ENCODE measurements at regions not wholly inside any gene's neighbourhood (a gene's known extent, or its start where the extent isn't known, plus 50 kb on each side); places are given as distances from the start of the nearest gene placed in this dataset.

DNA sequence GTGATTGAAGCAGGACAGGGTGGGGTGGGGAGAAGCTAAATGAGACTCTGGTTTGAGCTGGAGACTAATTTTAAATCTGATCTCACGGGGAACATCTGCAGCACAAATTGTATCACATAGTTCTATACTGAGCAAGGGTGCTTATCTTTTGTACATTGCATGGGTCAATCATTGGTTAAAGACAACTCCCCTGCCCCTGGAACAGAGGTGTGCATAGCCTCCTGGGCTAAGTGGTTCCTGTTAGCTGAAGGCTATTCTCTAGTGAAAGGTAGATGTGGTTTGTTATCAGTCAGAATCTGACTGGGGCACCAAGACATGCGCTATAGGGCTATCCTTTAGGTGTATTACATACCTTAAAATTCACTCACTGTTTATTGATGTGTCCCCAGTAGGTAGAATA, 103.9 kb upstream of the KITLG start:
- DNase-seq, result no peak

DNA sequence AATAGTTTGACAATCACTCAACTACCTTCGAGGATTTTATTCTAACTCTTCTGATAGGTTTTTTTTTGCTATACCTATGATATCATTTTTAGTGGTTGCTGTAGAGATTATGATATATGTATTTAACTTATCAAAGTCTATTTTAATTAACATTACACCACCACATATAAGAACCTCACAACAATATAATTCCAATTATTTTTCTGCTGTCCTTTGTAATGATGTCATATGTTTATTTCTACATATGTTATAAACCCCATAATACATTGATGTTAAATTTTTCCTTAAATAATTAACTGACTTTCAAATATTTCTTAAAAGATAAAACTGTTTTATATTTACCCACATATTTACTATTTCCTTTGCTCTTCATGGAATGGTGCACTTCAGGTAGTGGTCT, 103.4 kb upstream of the KITLG start:
- no peak for DNase-seq

DNA sequence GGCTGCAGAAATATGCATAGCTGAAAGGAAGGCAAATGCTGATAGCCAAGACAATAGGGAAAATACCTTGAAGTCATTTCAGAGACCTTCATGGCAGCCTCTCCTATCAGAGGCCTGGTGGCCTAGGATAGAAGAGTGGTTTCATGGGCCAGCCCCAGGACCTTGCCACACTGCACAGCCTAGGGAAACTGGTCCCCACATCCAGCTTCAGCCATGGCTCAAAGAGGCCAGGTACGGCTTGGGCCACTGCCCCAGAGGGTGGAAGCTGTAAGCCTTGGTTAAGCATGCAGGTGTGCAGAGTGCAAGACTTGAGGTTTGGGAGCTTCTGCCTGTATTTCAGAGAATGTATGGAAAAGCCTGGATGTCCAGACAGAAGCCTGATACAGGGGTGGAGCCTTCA, 101.0 kb upstream of the KITLG start:
- no peak for DNase-seq

DNA sequence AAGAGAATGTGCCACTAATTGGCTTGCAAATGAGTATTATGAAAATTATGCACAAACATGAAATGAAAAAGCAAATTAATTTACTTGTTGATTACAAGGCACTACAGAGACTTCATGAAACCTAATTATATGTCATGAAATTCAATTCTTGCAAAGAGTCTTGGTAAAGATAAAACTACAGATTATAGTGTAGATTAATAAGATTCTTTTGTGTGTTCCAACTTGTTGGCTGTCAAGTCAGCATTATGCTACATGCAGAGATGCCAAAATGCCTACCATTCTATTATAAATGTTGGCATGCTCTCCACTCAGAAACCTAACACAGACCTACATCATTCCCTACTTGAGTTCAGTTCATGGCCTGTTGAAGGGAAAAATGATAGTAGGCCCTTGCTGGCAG, 97.2 kb upstream of the KITLG start:
- no peak for DNase-seq

- DNase-seq, result peak; percentile 19
These were observed 87.3 kb upstream of the KITLG start for GRCh38 chr12:88667615-88668014.

- peak; percentile 45 for DNase-seq
These were observed 84.8 kb upstream of the KITLG start for GRCh38 chr12:88665071-88665470.

- peak; percentile 22 for DNase-seq
These were observed 82.7 kb upstream of the KITLG start for GRCh38 chr12:88662961-88663360.

GRCh38 chr12:88662093-88662492, 81.8 kb upstream of the KITLG start:
- no peak for DNase-seq

DNA sequence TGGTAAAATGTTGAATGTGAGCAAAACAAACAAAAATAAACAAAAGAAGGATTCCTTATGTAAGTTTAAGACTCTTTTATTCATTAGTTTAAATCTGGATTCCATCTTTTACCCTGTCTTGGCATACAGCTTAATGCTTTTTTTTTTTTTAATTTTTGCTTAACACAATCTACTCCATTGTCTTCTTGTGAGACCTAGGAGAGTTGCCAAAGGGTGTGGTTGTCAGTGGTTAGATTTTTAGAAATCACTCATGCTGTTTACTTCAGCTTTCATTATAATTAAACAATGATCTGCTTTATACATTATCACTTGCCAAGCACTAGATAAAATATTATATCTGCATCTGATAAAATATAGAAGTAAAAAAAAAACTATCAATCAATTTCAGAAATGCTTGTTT, 77.7 kb upstream of the KITLG start:
- DNase-seq, result no peak

GRCh38 chr12:88650715-88651114, 70.4 kb upstream of the KITLG start:
- DNase-seq, result peak; percentile 74

- DNase-seq, result no peak
These were observed 68.4 kb upstream of the KITLG start for GRCh38 chr12:88648625-88649024.

DNA sequence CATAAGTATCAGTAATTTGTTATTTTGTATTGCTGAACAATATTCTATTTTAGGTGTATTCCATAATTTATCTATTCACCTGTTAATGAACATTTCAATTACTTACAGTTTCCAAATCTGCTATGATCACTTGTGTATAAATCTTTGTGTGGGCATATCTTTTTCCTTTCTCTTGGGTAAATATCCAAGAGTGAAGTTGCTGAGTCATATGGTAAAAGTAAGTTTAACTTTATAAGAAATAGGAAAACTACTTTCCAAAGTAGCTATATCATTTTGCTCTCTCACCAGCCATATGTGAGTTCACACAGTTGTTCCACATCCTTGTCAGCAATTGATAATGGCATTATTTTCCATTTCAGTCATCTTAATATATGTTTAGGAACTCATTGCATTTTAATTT, 66.6 kb upstream of the KITLG start:
- DNase-seq, result no peak

DNA sequence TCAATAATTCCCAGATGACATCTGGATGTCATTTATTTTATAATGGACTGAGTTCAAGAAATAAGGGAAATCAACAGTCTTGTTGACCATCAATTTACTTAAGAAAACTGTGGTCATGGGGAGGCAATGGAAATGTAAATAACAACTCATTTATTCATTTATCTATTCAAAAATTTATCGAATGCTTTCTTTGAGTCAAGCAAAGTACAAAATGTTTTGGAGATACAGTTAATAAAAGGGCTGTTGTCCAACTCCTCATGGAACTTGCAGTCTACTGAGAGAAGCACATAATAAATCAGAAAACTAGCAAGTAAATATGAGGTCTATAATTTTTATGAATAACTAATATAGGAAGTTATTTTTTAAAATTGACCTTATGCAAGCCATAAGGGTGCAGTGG, 65.5 kb upstream of the KITLG start:
- DNase-seq, result no peak

GRCh38 chr12:88644946-88645702, 64.9 kb upstream of the KITLG start:
- DNase-seq, result no peak

DNA sequence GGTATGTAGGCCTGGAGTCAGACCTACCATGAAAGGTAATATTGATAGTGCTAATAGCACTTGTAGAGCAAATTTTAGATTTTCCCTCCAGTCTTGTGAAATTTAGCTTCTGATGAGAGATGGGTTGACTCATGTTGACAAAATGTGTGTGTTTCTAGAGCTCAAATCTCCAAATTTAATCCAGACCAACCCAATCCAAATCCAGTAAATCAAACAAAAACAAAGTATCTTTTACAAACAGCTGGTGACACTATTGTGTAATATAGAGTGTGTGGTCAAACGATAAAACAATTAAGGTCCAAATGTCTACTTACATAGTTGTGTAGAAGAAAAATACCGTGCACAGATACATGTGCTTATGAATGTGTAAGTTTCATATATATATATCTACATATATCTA, 63.4 kb upstream of the KITLG start:
- DNase-seq, result no peak

DNA sequence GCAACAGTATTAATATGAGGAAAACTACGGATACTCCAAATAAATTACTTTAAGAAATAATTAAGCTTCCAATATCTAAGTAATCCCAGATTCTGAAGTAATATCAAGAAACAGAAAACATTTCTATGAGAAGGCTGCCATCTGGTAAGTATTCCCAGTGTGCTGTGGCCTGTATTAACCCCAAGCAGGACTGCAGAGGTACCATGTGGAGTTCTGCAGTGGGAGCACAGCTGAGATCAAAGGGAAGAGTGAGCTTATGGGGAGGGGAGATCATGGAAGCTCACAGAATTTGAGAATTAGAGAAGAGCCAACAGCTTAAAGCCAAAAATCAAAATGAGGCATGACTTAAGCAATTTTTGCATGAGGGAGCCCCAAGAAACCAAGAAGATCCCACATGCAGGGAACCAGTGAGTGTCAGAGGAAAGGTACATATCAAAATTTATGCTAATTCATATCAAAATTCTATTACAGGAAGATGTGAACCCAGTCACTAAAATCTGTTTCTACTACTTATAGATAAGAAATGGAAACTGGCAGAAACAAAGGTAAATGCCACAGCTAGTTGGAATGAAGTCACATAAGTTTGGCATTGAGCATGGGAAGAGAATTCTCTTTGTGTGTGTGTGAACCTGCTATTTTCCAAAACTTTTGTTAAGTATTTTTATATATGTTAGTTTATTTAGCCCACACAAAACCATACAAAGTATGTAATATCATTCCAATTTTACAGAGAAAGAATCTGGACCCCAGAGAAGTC, 62.6 kb upstream of the KITLG start:
- no peak for DNase-seq

GRCh38 chr12:88638966-88639760, 58.9 kb upstream of the KITLG start:
- peak; percentile 21 for DNase-seq

- DNase-seq, result no peak
These were observed 58.1 kb upstream of the KITLG start for GRCh38 chr12:88638388-88638787.

GRCh38 chr12:88634008-88634407, 53.7 kb upstream of the KITLG start:
- DNase-seq, result no peak

- DNase-seq, result peak; percentile 16
These were observed 53.0 kb upstream of the KITLG start for GRCh38 chr12:88633312-88633711.

DNA sequence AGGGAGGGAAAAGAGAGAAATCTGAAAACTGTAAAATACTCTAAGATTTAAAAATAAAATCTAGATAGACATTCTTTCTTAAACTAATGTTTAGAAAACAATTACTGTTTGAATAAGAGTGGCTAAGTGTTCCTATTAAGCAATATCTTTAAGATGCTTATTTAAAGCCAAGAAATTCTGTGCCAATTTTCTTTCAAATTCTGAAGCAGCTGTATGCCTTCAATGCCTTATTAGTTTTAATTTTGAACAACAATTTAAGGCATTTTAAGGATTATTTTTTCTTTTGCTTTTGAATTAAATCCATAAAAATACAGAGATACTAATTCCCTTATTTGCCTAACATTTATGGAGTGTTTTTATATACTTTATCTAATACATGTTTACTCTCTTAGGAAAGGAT, 50.3 kb upstream of the KITLG start:
- DNase-seq, result no peak

Measured in fibroblast of skin of back (primary cell).